AG04449 (cell line): ENCODE measurements at regions not wholly inside any gene's neighbourhood (a gene's known extent, or its start where the extent isn't known, plus 50 kb on each side); places are given as distances from the start of the nearest gene placed in this dataset.

Source experiments
- CTCF ChIA-PET: fragments of 350-600 bp; formaldehyde crosslinking; extraction: SDS; loops from one replicate; lab custom pipeline; 2021; ENCODE audit warnings: antibody characterized with exemption; lab: Yijun Ruan, JAX
- POLR2A ChIA-PET: fragments of 400-600, 350-600 bp; formaldehyde crosslinking; extraction: SDS; loops from one replicate; lab custom pipeline; 2020; ENCODE audit warnings: antibody characterized with exemption, inconsistent platforms; lab: Yijun Ruan, JAX
- DNase-seq: peaks from one replicate; pipeline ENCODE4 v3.0.0-alpha.2; 2010; ENCODE audit warnings: low read depth, low spot score
- H3K4me3 ChIP-seq: 2 replicates; pipeline ENCODE4 v1.5.1; 2011; ENCODE audit warnings: low read depth, mild to moderate bottlenecking, control low read depth, low read length
- CTCF ChIP-seq: IDR thresholded peaks from one replicate; pipeline ENCODE4 v1.5.1; 2011; ENCODE audit warnings: mild to moderate bottlenecking, moderate library complexity, low read length, control low read depth, inconsistent platforms; ENCODE audit not compliant: insufficient read depth; ENCODE audit errors: missing control alignments

- CTCF ChIA-PET, result no interaction called here
- POLR2A ChIA-PET, result no interaction called here
- no peak overlapping the region for H3K4me3 ChIP-seq
- no peak for TF ChIP-seq CTCF
- no peak for DNase-seq
These were observed 217.7 kb downstream of the PHETA1 start for GRCh38 chr12:111150921-111151840.

- POLR2A ChIA-PET, result no interaction called here
- CTCF ChIA-PET, result no interaction called here
- TF ChIP-seq CTCF, result no peak
These were observed 218.5 kb downstream of the PHETA1 start for GRCh38 chr12:111150360-111150759.

GRCh38 chr12:111149299-111149698 lies 219.6 kb downstream of the PHETA1 start:
- DNase-seq, result no peak
- CTCF ChIA-PET, result no interaction called here
- POLR2A ChIA-PET, result no interaction called here
- no peak for TF ChIP-seq CTCF
- no peak overlapping the region for H3K4me3 ChIP-seq

More at GRCh38 chr12:111150360-111150759, 218.5 kb downstream of the PHETA1 start:
- H3K4me3 ChIP-seq, result no peak overlapping the region
- DNase-seq, result no peak

- CTCF ChIA-PET, result no interaction called here
- no peak overlapping the region for H3K4me3 ChIP-seq
- no peak for TF ChIP-seq CTCF
- DNase-seq, result no peak
- POLR2A ChIA-PET, result no interaction called here
These were observed 220.9 kb downstream of the PHETA1 start for GRCh38 chr12:111148005-111148404.

GRCh38 chr12:111143271-111143670 lies 222.9 kb upstream of the MYL2 start:
- CTCF ChIA-PET, result no interaction called here
- no peak for DNase-seq
- no peak for TF ChIP-seq CTCF
- POLR2A ChIA-PET, result no interaction called here
- H3K4me3 ChIP-seq, result no peak overlapping the region

GRCh38 chr12:111141205-111141604 lies 220.8 kb upstream of the MYL2 start:
- TF ChIP-seq CTCF, result no peak
- POLR2A ChIA-PET, result no interaction called here
- H3K4me3 ChIP-seq, result no peak overlapping the region
- DNase-seq, result no peak
- CTCF ChIA-PET, result no interaction called here
